Endothelial cell (in vitro differentiated cells): ENCODE measurements at regions not wholly inside any gene's neighbourhood (a gene's known extent, or its start where the extent isn't known, plus 50 kb on each side); places are given as distances from the start of the nearest gene placed in this dataset.
"Not testable (repeated sequence)": the region's sequence is repeated elsewhere in the genome, so short reads cannot be mapped to it uniquely, and the experiment has no call there.

Experiments
- DNase-seq: peaks from one replicate; pipeline ENCODE4 v3.0.0; 2021; ENCODE audit warnings: low spot score
- H3K27ac Mint-ChIP-seq: one replicate; pipeline ENCODE4 v1.8.0; 2021; ENCODE audit warnings: mixed read lengths, inconsistent platforms; ENCODE audit not compliant: unreplicated experiment
- H3K27me3 Mint-ChIP-seq: one replicate; pipeline ENCODE4 v1.8.0; 2021; ENCODE audit warnings: mild to moderate bottlenecking, moderate library complexity, mixed read lengths, inconsistent platforms; ENCODE audit not compliant: unreplicated experiment
- H3K36me3 Mint-ChIP-seq: one replicate; pipeline ENCODE4 v1.8.0; 2021; ENCODE audit warnings: mild to moderate bottlenecking, low read depth, mixed read lengths, inconsistent platforms; ENCODE audit not compliant: unreplicated experiment
- H3K4me1 Mint-ChIP-seq: one replicate; pipeline ENCODE4 v1.8.0; 2021; ENCODE audit warnings: mild to moderate bottlenecking, mixed read lengths, inconsistent platforms; ENCODE audit not compliant: unreplicated experiment
- H3K4me3 Mint-ChIP-seq: one replicate; pipeline ENCODE4 v1.8.0; 2021; ENCODE audit warnings: mild to moderate bottlenecking, mixed read lengths, inconsistent platforms; ENCODE audit not compliant: unreplicated experiment
- H3K9me3 Mint-ChIP-seq: one replicate; pipeline ENCODE4 v1.8.0; 2021; ENCODE audit warnings: mixed read lengths, inconsistent platforms; ENCODE audit not compliant: unreplicated experiment
- CTCF ChIP-seq: fragments of 200-600 bp; sonication (generic); IDR thresholded peaks from one replicate; pipeline ENCODE4 v1.5.0; 2021; ENCODE audit warnings: antibody characterized with exemption; ENCODE audit not compliant: unreplicated experiment

GRCh38 chr1:95668165-95668564, 434.2 kb downstream of the RWDD3 start:
- no peak for DNase-seq
- Mint-ChIP-seq H3K4me1 (no peaks in the 10 kb centered on the region), H3K36me3 (no peaks in the 10 kb centered on the region), H3K9me3 (no peaks in the 10 kb centered on the region), H3K27ac (no peak overlapping the region), H3K4me3 (no peak overlapping the region), H3K27me3 (no peaks in the 10 kb centered on the region)
- TF ChIP-seq CTCF = no peak

- not testable (repeated sequence) for H3K27ac Mint-ChIP-seq, H3K36me3 Mint-ChIP-seq, H3K4me3 Mint-ChIP-seq, DNase-seq, H3K9me3 Mint-ChIP-seq, H3K4me1 Mint-ChIP-seq, H3K27me3 Mint-ChIP-seq
Observed at GRCh38 chr1:95669638-95670037, 435.6 kb downstream of the RWDD3 start.

- Mint-ChIP-seq H3K9me3 (no peaks in the 10 kb centered on the region), H3K4me3 (no peak overlapping the region), H3K27ac (no peak overlapping the region), H3K36me3 (no peaks in the 10 kb centered on the region), H3K4me1 (no peaks in the 10 kb centered on the region), H3K27me3 (no peaks in the 10 kb centered on the region)
- TF ChIP-seq CTCF = no peak
- no peak for DNase-seq
Observed at GRCh38 chr1:95671098-95671497, 437.1 kb downstream of the RWDD3 start.

- Mint-ChIP-seq H3K36me3 (no peaks in the 10 kb centered on the region), H3K4me3 (no peak overlapping the region), H3K4me1 (no peaks in the 10 kb centered on the region), H3K27ac (no peak overlapping the region), H3K27me3 (no peaks in the 10 kb centered on the region), H3K9me3 (no peaks in the 10 kb centered on the region)
- DNase-seq = no peak
- no peak for TF ChIP-seq CTCF
Observed at GRCh38 chr1:95679262-95679661, 445.3 kb downstream of the RWDD3 start.

GRCh38 chr1:95685081-95685480, 451.1 kb downstream of the RWDD3 start:
- no peaks in the 10 kb centered on the region for H3K27me3 Mint-ChIP-seq
- H3K27ac Mint-ChIP-seq = no peak overlapping the region
- no peak for TF ChIP-seq CTCF
- H3K4me3 Mint-ChIP-seq = no peak overlapping the region
- DNase-seq = no peak
- peaks cover 5% of the 10 kb centered on the region for H3K4me1 Mint-ChIP-seq
- H3K36me3 Mint-ChIP-seq = no peaks in the 10 kb centered on the region
- no peaks in the 10 kb centered on the region for H3K9me3 Mint-ChIP-seq

GRCh38 chr1:95686217-95686616, 452.2 kb downstream of the RWDD3 start:
- TF ChIP-seq CTCF = no peak
- H3K9me3 Mint-ChIP-seq = no peaks in the 10 kb centered on the region
- no peak overlapping the region for H3K27ac Mint-ChIP-seq
- H3K27me3 Mint-ChIP-seq = no peaks in the 10 kb centered on the region
- no peaks in the 10 kb centered on the region for H3K36me3 Mint-ChIP-seq
- peaks cover 10% of the 10 kb centered on the region for H3K4me1 Mint-ChIP-seq
- DNase-seq = no peak
- no peak overlapping the region for H3K4me3 Mint-ChIP-seq
